GM19468 (cell line): ENCODE measurements at regions not wholly inside any gene's neighbourhood (a gene's known extent, or its start where the extent isn't known, plus 50 kb on each side); places are given as distances from the start of the nearest gene placed in this dataset.
"Not testable (repeated sequence)": the region's sequence is repeated elsewhere in the genome, so short reads cannot be mapped to it uniquely, and the experiment has no call there.

ENCODE experiments used
- ATAC-seq: cut with Tn5 transposase; IDR thresholded peaks from one replicate; pipeline ENCODE4 v1.9.1; 2021; ENCODE audit warnings: mild to moderate bottlenecking, moderate library complexity, moderate number of reproducible peaks; ENCODE audit not compliant: unreplicated experiment; ENCODE audit errors: extremely low read depth

DNA sequence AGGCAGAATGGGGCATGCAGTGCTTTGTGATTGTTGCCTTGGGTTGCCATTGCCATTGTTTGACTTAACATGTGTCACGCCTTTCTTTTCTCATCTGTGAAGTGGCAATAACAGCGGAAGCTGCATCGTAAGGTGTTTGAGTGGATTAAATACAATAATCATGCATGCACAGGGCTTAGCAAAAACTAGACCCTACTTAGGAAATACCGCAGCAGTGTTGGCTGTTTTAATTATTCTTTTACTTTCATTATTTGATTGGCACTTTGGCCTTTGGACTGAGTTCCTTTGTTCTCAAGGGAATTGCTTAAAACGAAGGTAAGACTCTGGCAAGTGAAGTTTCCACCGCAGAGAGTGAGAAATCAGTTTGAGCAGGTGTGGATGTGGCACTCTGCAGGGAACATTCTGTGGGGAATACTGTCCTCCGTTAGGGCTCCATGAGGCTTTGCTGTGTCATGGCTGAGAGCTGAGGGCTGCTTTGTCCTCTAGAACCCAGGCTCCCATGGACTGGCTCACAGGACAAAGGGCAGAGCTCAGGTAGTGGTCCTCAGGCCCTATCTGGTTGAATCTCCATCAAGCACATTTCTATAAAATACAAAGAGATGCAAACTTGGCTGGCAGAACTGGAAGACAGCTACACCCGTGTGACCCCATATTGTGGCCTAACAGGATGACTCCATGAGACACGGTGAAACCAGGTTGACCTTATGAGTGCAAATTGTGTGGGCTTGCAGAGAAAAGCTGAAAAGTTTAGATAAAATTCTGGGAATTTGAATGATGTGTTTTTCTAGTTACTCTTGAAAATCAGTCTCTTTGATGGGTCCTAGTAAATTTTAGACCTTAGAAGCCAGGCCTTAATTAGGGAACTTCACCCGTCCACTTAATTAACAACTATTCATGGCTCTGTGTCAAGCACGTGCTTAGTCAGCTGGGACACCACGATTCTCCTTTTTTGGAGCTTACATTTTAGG, 407.2 kb downstream of the KCNRG start:
- ATAC-seq: no peak

DNA sequence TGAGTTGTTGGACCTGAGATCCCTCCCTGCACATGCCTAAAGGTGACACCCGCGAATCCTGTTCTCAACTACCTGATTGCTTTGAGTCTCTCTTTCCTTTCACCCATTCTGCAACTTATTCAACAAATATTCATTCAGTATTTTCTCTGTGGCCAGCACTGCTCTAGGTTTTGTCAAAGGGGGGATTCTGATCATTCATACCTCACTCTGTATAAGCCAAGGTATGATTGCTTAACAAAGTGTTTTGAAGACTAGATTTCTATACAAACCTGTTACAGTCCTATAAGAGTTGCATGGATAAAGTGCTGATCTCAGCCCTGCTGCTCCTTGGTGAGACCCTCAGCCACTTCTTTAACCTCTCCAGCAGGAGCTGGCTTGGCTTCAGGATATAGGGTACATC, 409.7 kb downstream of the KCNRG start:
- ATAC-seq: no peak

DNA sequence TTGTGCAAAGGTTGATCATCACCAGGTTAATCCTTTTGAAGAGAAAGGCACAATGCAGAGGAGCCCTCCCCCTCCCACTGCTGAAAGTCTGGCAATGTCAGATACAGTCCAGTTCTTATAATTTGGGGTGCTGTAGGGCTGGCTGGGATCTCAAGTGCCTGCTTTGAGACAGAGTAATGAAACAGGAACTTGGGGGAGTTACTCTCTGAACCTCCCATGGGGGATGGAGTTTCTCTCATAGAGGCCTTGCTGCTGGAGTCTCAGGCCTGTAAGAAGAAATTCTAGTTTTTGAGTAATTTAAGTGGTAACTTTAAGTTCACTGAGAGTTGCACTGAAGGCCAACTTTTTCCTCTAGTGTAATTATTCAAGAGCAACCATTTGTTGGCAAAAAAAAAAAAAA, 410.5 kb downstream of the KCNRG start:
- no peak for ATAC-seq

DNA sequence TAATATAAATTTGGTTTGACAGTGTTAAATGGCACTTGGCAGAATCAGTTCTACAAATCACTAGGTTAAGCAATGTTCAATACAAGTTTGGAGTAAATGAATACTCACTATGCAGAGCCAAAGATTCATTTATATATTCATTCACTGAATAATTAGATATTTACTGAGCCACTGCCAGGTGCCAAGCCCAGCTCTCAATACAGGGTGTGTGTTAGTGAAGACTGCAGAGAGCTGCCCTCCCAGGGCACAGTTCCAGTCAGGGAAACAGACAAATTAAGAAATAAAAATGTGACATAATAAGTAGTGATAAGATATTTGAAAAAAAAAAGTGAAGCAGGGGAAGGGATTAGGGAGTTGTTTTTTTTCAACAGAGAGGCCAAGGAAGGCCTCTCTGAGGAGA, 411.7 kb downstream of the KCNRG start:
- ATAC-seq: no peak

DNA sequence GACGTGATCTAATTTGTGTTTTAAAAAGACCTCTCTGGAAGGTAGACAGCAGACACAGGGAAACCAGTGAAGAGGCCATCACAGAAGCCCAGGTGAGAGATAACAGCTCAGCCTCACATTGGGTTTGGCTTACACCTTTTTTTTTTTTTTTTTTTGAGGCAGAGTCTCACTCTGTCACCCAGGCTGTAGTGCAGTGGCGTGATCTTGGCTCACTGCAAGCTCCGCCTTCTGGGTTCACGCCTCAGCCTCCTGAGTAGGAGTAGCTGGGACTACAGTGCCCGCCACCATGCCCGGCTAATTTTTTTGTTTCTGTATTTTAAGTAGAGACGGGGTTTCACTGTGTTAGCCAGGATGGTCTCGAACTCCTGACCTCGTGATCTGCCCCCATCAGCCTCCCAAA, 412.3 kb downstream of the KCNRG start:
- ATAC-seq: not testable (repeated sequence)

DNA sequence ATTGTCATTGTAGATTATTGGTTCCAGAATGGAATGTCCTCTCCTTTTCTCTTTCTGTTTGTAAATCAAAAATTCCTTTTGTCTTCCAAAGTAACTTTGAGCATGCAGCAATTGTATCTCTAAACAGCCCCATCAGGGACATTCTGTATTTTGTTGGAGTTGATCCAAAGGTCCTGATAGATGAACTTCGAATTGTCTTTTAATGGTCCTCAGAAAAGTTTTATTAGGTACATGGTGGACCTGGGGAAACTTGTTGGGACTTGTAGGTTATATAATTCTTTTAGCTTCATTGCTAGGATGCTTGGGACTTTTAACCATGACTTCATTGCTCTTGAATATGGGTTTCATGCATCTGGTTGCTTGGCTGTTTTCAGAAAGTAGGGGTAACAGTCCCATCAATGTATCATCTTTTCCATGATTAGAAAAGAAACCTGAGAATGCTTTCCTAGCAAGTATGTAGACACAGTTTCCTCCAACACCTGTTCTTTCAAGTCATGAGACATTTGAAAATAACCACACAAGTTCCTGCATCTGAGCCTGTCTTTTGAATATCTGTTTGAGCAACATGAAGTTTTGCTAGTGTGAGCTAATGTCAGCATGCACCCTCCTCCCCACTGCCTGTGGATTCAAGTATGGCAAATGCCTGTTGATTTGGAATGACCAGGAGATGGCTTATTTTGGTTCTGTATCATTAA, 413.1 kb downstream of the KCNRG start:
- no peak for ATAC-seq

DNA sequence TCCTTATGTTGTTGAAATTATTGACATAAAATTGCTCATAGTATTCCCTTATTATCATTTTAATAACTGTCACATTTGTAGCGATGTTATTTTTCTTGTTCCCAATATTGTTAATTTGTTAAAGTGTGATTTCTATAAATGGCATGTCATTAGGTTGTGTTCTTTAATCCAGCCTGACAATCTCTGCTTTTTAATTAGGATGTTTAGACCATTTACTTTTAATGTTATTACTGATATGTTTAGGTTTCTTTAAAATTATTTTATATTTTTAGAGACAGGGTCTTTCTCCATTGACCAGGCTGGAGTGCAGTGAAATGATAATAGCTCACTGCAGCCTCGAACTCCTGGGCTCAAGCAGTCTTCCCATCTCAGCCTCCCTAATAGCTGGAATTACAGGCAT, 408.5 kb downstream of the DLEU7 start:
- ATAC-seq: no peak

DNA sequence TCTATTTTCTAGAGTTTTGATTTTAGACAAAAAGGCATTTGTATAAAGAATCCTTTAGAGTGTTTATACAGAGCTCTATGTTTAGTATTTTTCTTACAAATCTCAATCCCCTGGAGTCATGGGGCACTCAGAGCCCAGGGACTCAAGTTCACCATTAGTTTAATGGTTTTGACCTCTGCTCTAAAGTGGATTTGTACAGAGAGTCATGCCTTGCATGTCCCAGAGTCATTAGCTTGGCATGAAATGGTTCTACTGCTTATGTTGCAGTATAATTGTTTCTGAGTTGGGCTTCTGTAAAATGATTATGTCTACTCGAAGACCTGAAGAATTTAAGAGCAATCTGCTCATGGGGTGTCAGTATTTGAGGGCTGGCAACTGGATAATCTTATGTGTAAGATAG, 406.2 kb downstream of the DLEU7 start:
- ATAC-seq: no peak

DNA sequence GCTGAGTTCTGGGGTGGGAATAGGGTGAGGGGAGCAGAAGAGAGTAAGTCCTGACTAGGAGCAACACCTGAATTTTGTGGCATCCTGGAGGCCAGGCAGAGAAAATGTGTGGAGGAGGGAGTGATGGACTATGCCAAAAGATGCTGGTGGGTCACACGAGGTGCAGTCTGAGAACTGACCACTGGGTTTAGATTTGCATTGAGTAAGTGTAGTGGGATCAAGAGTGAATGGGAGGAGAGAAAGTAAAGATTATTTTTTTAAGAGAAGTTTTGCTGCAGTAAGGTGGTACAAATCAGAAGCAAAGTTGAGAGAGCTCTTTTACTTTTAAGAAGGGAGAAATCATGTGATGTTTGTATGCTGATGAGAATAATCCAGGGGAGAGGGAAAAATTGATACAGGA, 405.1 kb downstream of the DLEU7 start:
- ATAC-seq: no peak

DNA sequence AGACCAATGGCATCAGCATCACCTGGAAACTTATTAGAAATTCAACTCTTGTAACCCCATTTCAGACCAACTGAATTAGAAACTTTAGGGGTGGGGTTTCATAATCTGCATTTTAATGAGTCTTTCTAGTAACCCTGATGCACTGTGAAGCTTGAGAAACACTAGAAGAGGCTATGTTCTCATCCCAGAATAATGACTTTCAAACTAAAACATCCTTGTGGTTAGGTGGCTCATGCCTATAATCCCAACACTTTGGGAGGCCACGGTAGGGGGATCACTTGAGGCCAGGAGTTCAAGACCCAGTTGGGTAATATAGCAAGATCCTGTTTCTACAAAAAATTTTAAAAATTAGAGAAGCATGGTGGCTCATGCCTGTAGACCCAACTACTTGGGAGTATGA, 402.4 kb downstream of the DLEU7 start:
- no peak for ATAC-seq

DNA sequence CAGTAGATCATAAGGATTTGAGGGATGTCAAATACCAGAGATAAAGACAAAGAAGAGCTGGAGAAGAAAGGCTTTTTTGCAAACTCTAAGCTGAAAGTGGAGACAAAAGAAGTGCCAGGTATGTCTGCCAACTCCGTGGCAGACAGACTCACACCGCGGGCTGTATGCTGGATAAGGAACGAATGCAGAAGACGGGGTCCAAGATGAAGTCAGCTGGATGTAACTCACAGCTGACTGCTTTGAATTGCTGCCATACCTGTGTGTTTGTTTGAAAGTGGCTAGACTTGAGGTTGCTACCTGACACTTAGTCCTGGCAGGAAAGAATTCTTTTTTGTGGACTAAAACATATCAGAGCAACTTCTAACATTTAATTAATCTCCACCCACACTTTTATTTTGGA, 398.8 kb downstream of the DLEU7 start:
- ATAC-seq: no peak

DNA sequence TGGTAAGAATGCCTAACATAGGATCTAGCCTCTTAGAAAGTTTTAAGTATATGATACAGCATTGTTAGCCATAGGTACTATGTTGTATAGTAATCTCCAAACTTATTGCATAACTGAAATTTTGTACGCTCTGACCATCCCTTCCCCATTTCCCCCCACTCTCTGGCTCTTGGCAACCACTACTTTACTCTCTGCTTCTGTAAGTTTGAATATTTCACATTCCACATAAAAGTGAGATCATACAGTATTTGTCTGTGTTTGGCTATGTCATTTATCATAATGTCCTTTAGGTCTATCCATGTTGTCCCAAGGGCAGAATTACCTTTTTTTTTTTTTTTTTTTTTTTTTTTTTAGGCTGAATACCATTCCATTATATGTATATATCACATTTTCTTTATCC, 396.9 kb downstream of the DLEU7 start:
- no peak for ATAC-seq

DNA sequence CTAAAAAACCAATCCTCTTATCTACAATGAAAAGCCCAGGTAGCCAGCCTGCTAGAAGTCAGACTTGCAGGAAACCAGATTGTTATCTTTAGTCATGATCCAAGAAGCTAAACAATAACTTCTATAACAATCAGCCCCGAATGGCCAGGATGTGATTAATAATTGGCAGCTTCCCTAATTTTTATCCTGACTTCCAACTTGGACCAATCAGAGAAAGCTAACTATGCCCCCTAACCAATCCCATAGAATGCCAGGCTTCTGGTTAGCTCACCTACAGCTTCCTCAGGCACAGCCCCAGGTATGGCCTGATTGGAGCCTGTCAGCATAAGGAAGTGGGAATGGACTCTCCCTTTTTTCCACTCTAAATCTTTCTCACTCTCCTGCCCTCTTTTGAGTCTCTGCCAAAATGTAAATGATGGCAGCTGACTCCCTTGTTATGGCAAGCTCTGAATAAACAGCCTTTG, 394.9 kb downstream of the DLEU7 start:
- no peak for ATAC-seq

DNA sequence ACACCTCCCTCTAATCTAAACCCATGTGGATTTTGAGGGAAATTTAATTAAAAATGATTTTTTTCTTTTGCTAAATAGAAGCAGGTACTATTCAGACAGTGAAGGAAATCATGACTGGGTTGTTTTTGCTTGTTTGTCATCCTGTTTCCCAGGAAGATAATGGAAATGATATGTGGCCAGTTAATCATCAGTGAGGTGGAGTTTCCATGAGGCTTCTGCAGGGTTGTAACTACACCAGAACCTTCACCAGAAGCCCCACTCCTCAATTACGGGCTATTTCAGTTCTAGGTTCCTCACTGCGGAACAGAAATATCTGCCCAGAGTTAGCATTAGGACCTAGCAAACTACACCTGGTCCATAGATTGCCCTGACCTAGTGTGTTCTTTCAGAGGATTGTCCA, 394.0 kb downstream of the DLEU7 start:
- no peak for ATAC-seq

DNA sequence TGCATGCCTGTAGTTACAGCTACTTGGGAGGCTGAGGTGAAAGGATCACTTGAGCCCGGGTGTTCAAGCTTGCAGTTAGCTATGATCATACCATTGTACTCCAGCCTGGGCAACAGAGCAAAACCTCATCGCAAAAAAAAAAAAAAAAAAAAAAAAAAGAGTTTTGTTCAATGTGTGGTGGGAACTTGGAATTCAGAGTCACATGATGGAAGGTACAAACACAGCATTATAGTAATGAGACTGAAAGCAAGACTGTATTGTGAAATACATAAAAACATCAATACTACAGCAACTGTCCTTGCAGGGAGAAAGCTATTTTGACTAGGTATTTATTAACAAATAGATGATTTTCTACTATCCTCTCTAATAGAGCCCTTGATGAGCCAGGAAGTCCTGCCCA, 393.2 kb downstream of the DLEU7 start:
- ATAC-seq: no peak

DNA sequence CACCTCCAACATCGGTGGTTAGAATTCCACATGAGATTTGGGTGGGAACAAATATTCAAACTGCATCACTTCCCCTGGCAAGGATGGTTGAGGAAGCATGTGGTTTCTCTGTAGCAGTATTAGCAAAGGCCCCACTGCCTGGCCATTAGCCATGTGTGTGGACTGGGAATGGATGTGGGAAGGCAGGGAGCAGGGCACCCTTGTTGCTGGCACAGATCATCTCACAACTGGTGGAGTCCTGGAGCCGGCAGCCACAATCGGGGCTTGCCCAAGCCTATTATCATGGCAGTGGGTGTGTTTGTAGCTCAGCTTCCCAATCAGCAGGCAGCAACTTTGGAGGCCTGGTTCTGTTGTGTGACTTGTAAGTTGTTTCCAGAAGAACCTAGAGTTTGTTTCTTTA, 391.9 kb downstream of the DLEU7 start:
- no peak for ATAC-seq

DNA sequence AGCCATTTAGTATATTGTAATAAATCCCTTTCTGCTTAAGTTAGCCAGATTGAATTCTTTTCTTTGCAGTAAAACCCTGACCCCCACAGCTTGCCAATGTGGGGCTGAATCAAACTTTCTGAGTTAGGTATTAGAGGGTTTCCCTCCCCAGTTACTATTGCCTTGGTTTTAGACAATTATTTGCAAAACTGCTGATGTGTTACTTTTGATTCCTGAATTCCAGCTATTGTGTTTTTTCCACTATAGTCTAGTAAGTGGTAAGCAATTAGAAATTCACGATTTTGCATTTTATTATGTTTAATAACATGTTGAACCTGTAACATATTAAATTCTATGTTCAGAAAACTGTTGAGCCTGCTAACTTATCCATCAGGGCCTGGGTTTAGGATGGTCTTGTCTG, 391.5 kb downstream of the DLEU7 start:
- no peak for ATAC-seq

DNA sequence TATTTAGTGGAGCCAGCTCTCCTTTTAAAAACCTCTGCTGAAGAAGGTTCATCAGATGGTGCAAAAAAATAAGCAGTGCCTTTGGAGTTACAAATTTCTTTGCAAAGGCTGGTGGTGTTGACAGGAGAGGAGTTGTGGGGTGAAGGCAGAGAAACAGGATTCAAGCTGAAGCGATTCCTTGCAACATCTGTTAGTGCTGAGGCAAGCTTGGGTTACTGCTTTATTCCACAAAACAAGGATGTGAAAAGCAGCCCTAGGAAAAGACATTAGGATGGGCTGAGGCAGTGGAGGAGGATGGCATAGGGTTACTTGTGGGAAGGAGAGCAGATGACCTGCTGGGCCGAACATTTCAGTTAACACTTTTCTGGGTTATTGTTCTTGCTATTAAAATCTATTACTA, 390.7 kb downstream of the DLEU7 start:
- ATAC-seq: no peak

DNA sequence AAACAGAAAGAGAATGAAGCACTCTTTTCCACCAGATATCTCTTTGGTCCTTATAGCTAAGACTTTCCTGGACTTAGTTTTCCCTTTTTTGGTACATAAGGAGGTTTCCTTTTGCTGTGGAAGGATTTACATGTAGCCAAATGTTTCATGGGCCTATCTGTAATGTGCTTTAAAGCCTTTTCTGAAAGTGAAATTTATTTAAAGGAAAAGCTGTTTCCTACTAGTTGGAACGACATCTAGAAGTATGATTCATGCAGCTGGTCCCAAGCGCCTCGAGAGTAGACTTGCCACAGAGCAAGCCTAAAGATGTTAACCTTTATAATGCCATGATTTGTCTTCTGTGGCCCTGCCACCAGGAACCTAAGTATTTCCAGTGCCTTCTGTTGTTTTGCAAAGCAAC, 390.3 kb downstream of the DLEU7 start:
- no peak for ATAC-seq

DNA sequence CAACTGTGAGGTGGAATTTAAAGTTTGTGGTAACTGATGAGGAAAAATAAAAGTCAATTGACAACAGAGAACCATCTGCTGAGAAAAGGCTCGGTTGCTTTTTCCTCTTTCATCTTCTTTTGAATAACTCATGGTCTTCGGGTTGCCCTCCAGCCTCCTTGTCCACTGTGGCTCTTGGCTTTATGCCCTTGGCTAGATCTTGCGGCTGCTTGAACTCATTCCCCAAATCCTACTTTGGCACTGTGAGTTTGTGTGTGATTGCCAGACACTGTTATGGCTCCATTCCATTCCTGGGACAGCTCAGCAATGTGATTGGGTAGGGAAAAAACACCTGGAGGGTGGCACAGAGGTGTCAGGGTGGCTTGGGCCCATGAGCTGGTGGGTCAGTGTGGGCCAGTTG, 387.4 kb downstream of the DLEU7 start:
- ATAC-seq: no peak
